ENCODE measurements at regions not wholly inside any gene's neighbourhood (a gene's known extent, or its start where the extent isn't known, plus 50 kb on each side); places are given as distances from the start of the nearest gene placed in this dataset.

DNA sequence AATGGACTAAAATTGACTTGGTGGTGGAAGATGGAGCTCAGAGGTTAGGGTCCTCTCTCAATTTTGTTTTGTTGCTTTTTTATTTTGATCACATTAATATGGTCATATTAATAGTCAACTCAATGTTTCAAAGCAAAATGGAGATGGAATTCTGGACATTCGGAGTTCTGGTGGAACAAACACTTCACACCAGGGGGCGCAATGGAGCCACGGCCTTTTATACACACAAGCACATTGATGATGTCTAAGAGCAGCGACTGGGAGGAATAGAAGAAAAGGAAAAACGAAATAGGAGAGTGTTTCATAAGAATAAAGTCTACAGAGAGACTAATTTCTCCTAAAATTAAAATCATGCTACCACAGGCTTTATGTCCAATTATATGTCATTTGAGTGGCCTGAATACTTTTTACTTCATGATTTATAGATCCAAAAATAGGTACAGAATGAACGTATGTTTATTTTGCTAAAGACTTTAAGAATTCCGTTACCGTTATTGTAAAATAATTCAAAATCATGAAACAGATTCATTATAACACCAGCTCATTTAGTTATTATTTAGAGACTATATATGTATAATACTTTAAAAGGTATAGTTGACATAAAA lies 197.6 kb upstream of the SASH1 start:
- H3K9ac ChIP-seq (ENCODE audit: low read depth, low read length), result no peak overlapping the region
- no peak overlapping the region for H3K4me3 ChIP-seq (ENCODE audit: low read depth, low read length)
- H3K27ac ChIP-seq (ENCODE audit: low read depth, low read length), result no peak overlapping the region

DNA sequence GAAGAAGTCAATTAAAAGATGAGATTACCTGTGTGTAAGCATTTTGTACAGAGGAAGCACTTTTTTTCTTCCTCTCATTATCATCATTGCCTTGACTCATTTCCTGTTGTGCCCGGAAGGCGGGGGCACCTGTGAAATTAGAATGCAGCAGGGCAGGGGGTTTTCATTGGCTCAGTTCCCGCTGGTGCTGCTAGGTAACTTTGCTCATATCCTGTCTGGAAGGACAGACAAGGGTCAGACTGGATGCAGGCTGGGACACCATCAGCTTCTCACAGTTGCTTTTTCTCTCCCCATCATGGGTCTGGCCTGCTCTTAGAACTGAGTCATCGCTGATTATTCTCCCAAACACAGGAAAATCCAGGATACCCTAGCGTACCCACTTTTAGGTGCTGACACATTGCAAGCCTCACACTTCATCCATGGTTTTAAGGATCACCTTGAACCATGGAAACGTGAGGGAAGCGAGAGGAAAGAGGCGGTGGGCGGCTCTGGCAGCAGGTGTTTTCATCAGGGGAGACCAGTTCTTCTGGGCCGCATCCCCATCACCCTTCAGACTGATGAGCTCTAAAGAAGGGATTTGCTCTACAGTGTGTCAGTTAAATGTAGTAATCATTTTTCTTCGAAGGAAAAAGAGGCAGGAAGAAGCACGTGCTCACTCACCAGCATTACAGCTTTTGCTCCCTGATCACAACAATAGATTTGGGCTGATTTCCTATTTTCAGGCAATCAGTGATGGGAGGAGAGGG lies 195.7 kb upstream of the SASH1 start:
- H3K4me1 ChIP-seq (ENCODE audit: control insufficient read depth, insufficient read depth, low read length), result no peaks in the 10 kb centered on the region
- H3K9me3 ChIP-seq (ENCODE audit: control insufficient read depth, insufficient read depth, low read length), result no peaks in the 10 kb centered on the region
- H3K36me3 ChIP-seq (ENCODE audit: control insufficient read depth, insufficient read depth, low read length), result no peaks in the 10 kb centered on the region
- no peaks in the 10 kb centered on the region for H3K27me3 ChIP-seq (ENCODE audit: control insufficient read depth, insufficient read depth, low read length)
- H3K4me3 ChIP-seq (ENCODE audit: low read depth, low read length), result no peak overlapping the region
- H3K27ac ChIP-seq (ENCODE audit: low read depth, low read length), result no peak overlapping the region
- no peak overlapping the region for H3K9ac ChIP-seq (ENCODE audit: low read depth, low read length)

More for the DNA sequence above, 197.6 kb upstream of the SASH1 start:
- no peaks in the 10 kb centered on the region for H3K27me3 ChIP-seq (ENCODE audit: control insufficient read depth, insufficient read depth, low read length)
- H3K9me3 ChIP-seq (ENCODE audit: control insufficient read depth, insufficient read depth, low read length), result no peaks in the 10 kb centered on the region
- no peaks in the 10 kb centered on the region for H3K36me3 ChIP-seq (ENCODE audit: control insufficient read depth, insufficient read depth, low read length)
- no peaks in the 10 kb centered on the region for H3K4me1 ChIP-seq (ENCODE audit: control insufficient read depth, insufficient read depth, low read length)

GRCh38 chr6:148147463-148147830 lies 195.2 kb upstream of the SASH1 start:
- Histone ChIP-seq H3K4me1 (ENCODE audit: control insufficient read depth, insufficient read depth, low read length) (no peaks in the 10 kb centered on the region), H3K36me3 (ENCODE audit: control insufficient read depth, insufficient read depth, low read length) (no peaks in the 10 kb centered on the region), H3K27me3 (ENCODE audit: control insufficient read depth, insufficient read depth, low read length) (no peaks in the 10 kb centered on the region), H3K4me3 (ENCODE audit: low read depth, low read length) (no peak overlapping the region), H3K9me3 (ENCODE audit: control insufficient read depth, insufficient read depth, low read length) (no peaks in the 10 kb centered on the region), H3K27ac (ENCODE audit: low read depth, low read length) (no peak overlapping the region), H3K9ac (ENCODE audit: low read depth, low read length) (no peak overlapping the region)

- Histone ChIP-seq H3K36me3 (ENCODE audit: control insufficient read depth, insufficient read depth, low read length) (no peaks in the 10 kb centered on the region), H3K4me3 (ENCODE audit: low read depth, low read length) (no peak overlapping the region), H3K4me1 (ENCODE audit: control insufficient read depth, insufficient read depth, low read length) (no peaks in the 10 kb centered on the region), H3K9ac (ENCODE audit: low read depth, low read length) (no peak overlapping the region), H3K27me3 (ENCODE audit: control insufficient read depth, insufficient read depth, low read length) (no peaks in the 10 kb centered on the region), H3K9me3 (ENCODE audit: control insufficient read depth, insufficient read depth, low read length) (no peaks in the 10 kb centered on the region), H3K27ac (ENCODE audit: low read depth, low read length) (no peak overlapping the region)
Observed at GRCh38 chr6:148151896-148152643, 190.6 kb upstream of the SASH1 start.

GRCh38 chr6:148154668-148155067 lies 188.0 kb upstream of the SASH1 start:
- Histone ChIP-seq H3K9me3 (ENCODE audit: control insufficient read depth, insufficient read depth, low read length) (no peaks in the 10 kb centered on the region), H3K27me3 (ENCODE audit: control insufficient read depth, insufficient read depth, low read length) (no peaks in the 10 kb centered on the region), H3K4me1 (ENCODE audit: control insufficient read depth, insufficient read depth, low read length) (no peaks in the 10 kb centered on the region), H3K27ac (ENCODE audit: low read depth, low read length) (no peak overlapping the region), H3K36me3 (ENCODE audit: control insufficient read depth, insufficient read depth, low read length) (no peaks in the 10 kb centered on the region), H3K9ac (ENCODE audit: low read depth, low read length) (no peak overlapping the region), H3K4me3 (ENCODE audit: low read depth, low read length) (no peak overlapping the region)

DNA sequence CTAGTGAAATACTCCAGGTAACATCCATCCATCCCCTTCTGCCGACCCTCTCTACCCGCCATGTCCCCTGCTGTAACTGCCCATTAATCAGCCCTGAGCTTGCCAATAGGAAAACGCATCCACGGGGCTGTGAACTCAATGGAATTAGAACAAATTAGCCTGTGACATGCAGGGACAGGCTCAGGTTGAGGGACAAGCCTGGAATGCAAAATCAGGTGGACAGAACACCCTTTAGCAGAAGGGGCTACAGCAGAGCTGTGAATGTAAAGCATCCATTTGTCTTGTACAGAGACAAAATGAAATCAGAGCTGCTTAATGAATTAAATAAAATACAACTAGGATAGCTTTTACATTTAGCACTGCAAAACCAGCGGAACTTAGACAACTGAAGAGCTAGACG lies 187.3 kb upstream of the SASH1 start:
- Histone ChIP-seq H3K4me1 (ENCODE audit: control insufficient read depth, insufficient read depth, low read length) (no peaks in the 10 kb centered on the region), H3K9ac (ENCODE audit: low read depth, low read length) (no peak overlapping the region), H3K36me3 (ENCODE audit: control insufficient read depth, insufficient read depth, low read length) (no peaks in the 10 kb centered on the region), H3K27ac (ENCODE audit: low read depth, low read length) (no peak overlapping the region), H3K27me3 (ENCODE audit: control insufficient read depth, insufficient read depth, low read length) (no peaks in the 10 kb centered on the region), H3K9me3 (ENCODE audit: control insufficient read depth, insufficient read depth, low read length) (no peaks in the 10 kb centered on the region), H3K4me3 (ENCODE audit: low read depth, low read length) (no peak overlapping the region)

GRCh38 chr6:148157841-148158240 lies 184.8 kb upstream of the SASH1 start:
- Histone ChIP-seq H3K9me3 (ENCODE audit: control insufficient read depth, insufficient read depth, low read length) (no peaks in the 10 kb centered on the region), H3K27me3 (ENCODE audit: control insufficient read depth, insufficient read depth, low read length) (no peaks in the 10 kb centered on the region), H3K4me3 (ENCODE audit: low read depth, low read length) (no peak overlapping the region), H3K4me1 (ENCODE audit: control insufficient read depth, insufficient read depth, low read length) (no peaks in the 10 kb centered on the region), H3K36me3 (ENCODE audit: control insufficient read depth, insufficient read depth, low read length) (no peaks in the 10 kb centered on the region), H3K27ac (ENCODE audit: low read depth, low read length) (no peak overlapping the region), H3K9ac (ENCODE audit: low read depth, low read length) (no peak overlapping the region)

- Histone ChIP-seq H3K36me3 (ENCODE audit: control insufficient read depth, insufficient read depth, low read length) (no peaks in the 10 kb centered on the region), H3K4me1 (ENCODE audit: control insufficient read depth, insufficient read depth, low read length) (peaks cover 9% of the 10 kb centered on the region), H3K27ac (ENCODE audit: low read depth, low read length) (no peak overlapping the region)
Observed at GRCh38 chr6:148164645-148165044, 178.0 kb upstream of the SASH1 start.

DNA sequence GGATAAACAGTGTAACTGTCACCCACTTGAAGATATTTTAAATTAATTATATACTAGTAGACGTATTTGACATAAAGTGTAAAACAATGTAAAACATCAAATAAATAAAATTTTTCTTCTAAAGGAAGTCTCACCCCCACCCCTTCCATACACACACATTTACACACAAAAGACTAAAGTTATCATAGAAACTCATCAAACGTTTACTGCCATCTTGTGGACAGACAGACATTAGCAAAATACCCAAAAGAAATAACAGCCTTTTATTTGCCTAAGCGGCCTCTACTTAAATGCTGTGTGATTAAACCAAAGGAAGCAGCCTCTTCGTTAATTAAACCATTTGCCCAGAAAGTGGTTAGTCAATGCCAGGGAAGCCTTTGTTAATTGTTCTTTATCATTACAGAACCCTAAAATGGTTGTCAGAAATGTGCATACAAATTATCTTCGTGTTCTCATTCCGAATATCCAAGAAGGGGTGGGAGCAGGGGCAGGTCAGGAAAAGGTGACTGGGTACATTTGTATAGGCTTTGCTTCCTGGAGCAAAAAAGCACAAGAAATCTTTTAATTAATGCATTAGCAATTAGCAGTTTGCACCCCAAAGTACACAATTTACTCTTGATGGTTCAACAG lies 176.2 kb upstream of the SASH1 start:
- H3K4me3 ChIP-seq (ENCODE audit: low read depth, low read length), result no peak overlapping the region
- no peaks in the 10 kb centered on the region for H3K9me3 ChIP-seq (ENCODE audit: control insufficient read depth, insufficient read depth, low read length)
- peaks cover 9% of the 10 kb centered on the region for H3K4me1 ChIP-seq (ENCODE audit: control insufficient read depth, insufficient read depth, low read length)
- H3K9ac ChIP-seq (ENCODE audit: low read depth, low read length), result no peak overlapping the region
- no peak overlapping the region for H3K27ac ChIP-seq (ENCODE audit: low read depth, low read length)
- no peaks in the 10 kb centered on the region for H3K36me3 ChIP-seq (ENCODE audit: control insufficient read depth, insufficient read depth, low read length)
- H3K27me3 ChIP-seq (ENCODE audit: control insufficient read depth, insufficient read depth, low read length), result no peaks in the 10 kb centered on the region

More at GRCh38 chr6:148164645-148165044, 178.0 kb upstream of the SASH1 start:
- Histone ChIP-seq H3K27me3 (ENCODE audit: control insufficient read depth, insufficient read depth, low read length) (no peaks in the 10 kb centered on the region), H3K9ac (ENCODE audit: low read depth, low read length) (no peak overlapping the region), H3K4me3 (ENCODE audit: low read depth, low read length) (no peak overlapping the region), H3K9me3 (ENCODE audit: control insufficient read depth, insufficient read depth, low read length) (no peaks in the 10 kb centered on the region)

GRCh38 chr6:148169706-148170105 lies 172.9 kb upstream of the SASH1 start:
- Histone ChIP-seq H3K9ac (ENCODE audit: low read depth, low read length) (no peak overlapping the region), H3K27me3 (ENCODE audit: control insufficient read depth, insufficient read depth, low read length) (no peaks in the 10 kb centered on the region), H3K4me1 (ENCODE audit: control insufficient read depth, insufficient read depth, low read length) (peaks cover 9% of the 10 kb centered on the region), H3K9me3 (ENCODE audit: control insufficient read depth, insufficient read depth, low read length) (no peaks in the 10 kb centered on the region), H3K27ac (ENCODE audit: low read depth, low read length) (no peak overlapping the region), H3K4me3 (ENCODE audit: low read depth, low read length) (no peak overlapping the region), H3K36me3 (ENCODE audit: control insufficient read depth, insufficient read depth, low read length) (no peaks in the 10 kb centered on the region)

- Histone ChIP-seq H3K36me3 (ENCODE audit: control insufficient read depth, insufficient read depth, low read length) (no peaks in the 10 kb centered on the region), H3K4me1 (ENCODE audit: control insufficient read depth, insufficient read depth, low read length) (peaks cover 9% of the 10 kb centered on the region), H3K9me3 (ENCODE audit: control insufficient read depth, insufficient read depth, low read length) (no peaks in the 10 kb centered on the region), H3K27ac (ENCODE audit: low read depth, low read length) (no peak overlapping the region), H3K4me3 (ENCODE audit: low read depth, low read length) (no peak overlapping the region), H3K27me3 (ENCODE audit: control insufficient read depth, insufficient read depth, low read length) (no peaks in the 10 kb centered on the region), H3K9ac (ENCODE audit: low read depth, low read length) (no peak overlapping the region)
Observed at GRCh38 chr6:148170286-148170685, 172.4 kb upstream of the SASH1 start.
